ENCODE measurements at regions not wholly inside any gene's neighbourhood (a gene's known extent, or its start where the extent isn't known, plus 50 kb on each side); places are given as distances from the start of the nearest gene placed in this dataset.

GRCh38 chr22:48101704-48102103 lies 1339.3 kb downstream of the TBC1D22A start:
- DNase-seq (ENCODE audit: low spot score), result no peak
- no peak for FAIRE-seq

GRCh38 chr22:48100685-48101417 lies 1338.4 kb downstream of the TBC1D22A start:
- no peak for FAIRE-seq
- no peak for DNase-seq (ENCODE audit: low spot score)

GRCh38 chr22:48099671-48100070 lies 1337.2 kb downstream of the TBC1D22A start:
- DNase-seq (ENCODE audit: low spot score) (no peak), FAIRE-seq (no peak)

- FAIRE-seq (no peak), DNase-seq (ENCODE audit: low spot score) (no peak)
These were observed 1336.8 kb downstream of the TBC1D22A start for GRCh38 chr22:48099251-48099650.

GRCh38 chr22:48098921-48099245 lies 1336.4 kb downstream of the TBC1D22A start:
- FAIRE-seq (no peak), DNase-seq (ENCODE audit: low spot score) (no peak)

GRCh38 chr22:48098243-48098920 lies 1335.9 kb downstream of the TBC1D22A start:
- no peak for FAIRE-seq
- DNase-seq (ENCODE audit: low spot score), result no peak

GRCh38 chr22:48097723-48098122 lies 1335.3 kb downstream of the TBC1D22A start:
- DNase-seq (ENCODE audit: low spot score), result no peak

GRCh38 chr22:48096851-48097665 lies 1334.6 kb downstream of the TBC1D22A start:
- no peak for DNase-seq (ENCODE audit: low spot score)
- FAIRE-seq, result no peak

More at GRCh38 chr22:48097723-48098122, 1335.3 kb downstream of the TBC1D22A start:
- FAIRE-seq, result no peak

GRCh38 chr22:48096411-48096810 lies 1334.0 kb downstream of the TBC1D22A start:
- FAIRE-seq (no peak), DNase-seq (ENCODE audit: low spot score) (no peak)

- no peak for FAIRE-seq
- no peak for DNase-seq (ENCODE audit: low spot score)
These were observed 1331.5 kb downstream of the TBC1D22A start for GRCh38 chr22:48093981-48094380.

GRCh38 chr22:48092866-48093265 lies 1330.4 kb downstream of the TBC1D22A start:
- no peak for FAIRE-seq
- DNase-seq (ENCODE audit: low spot score), result no peak

GRCh38 chr22:48091656-48092223 lies 1329.3 kb downstream of the TBC1D22A start:
- DNase-seq (ENCODE audit: low spot score) (no peak), FAIRE-seq (no peak)

GRCh38 chr22:48091060-48091650 lies 1328.7 kb downstream of the TBC1D22A start:
- FAIRE-seq (no peak), DNase-seq (ENCODE audit: low spot score) (no peak)

- no peak for FAIRE-seq
- no peak for DNase-seq (ENCODE audit: low spot score)
These were observed 1327.9 kb downstream of the TBC1D22A start for GRCh38 chr22:48090332-48090672.

GRCh38 chr22:48089601-48090331 lies 1327.3 kb downstream of the TBC1D22A start:
- no peak for DNase-seq (ENCODE audit: low spot score)

GRCh38 chr22:48088926-48089536 lies 1326.6 kb downstream of the TBC1D22A start:
- FAIRE-seq, result no peak
- no peak for DNase-seq (ENCODE audit: low spot score)

More at GRCh38 chr22:48089601-48090331, 1327.3 kb downstream of the TBC1D22A start:
- FAIRE-seq, result no peak

GRCh38 chr22:48088251-48088650 lies 1325.8 kb downstream of the TBC1D22A start:
- FAIRE-seq, result no peak
- no peak for DNase-seq (ENCODE audit: low spot score)

GRCh38 chr22:48085901-48086645 lies 1323.6 kb downstream of the TBC1D22A start:
- FAIRE-seq (no peak), DNase-seq (ENCODE audit: low spot score) (no peak)

GRCh38 chr22:48084729-48085050 lies 1322.2 kb downstream of the TBC1D22A start:
- DNase-seq (ENCODE audit: low spot score) (no peak), FAIRE-seq (no peak)

Data from RCC 7860 (cell line).